ENCODE measurements at regions not wholly inside any gene's neighbourhood (a gene's known extent, or its start where the extent isn't known, plus 50 kb on each side); places are given as distances from the start of the nearest gene placed in this dataset.
"Not testable (repeated sequence)": the region's sequence is repeated elsewhere in the genome, so short reads cannot be mapped to it uniquely, and the experiment has no call there.

- TF ChIP-seq POLR2A (IDR thresholded peaks at IDR 0.05) = no peak
- no peak for TF ChIP-seq CTCF (IDR thresholded peaks at IDR 0.05)
- no peak overlapping the region for H3K27ac ChIP-seq
- H3K9me3 ChIP-seq = no peaks in the 10 kb centered on the region
- intact Hi-C loops (cut with DNase I) = no loop called here
- no peak for DNase-seq
- 73 to 78% methylated on average over 11 of the region's 11 CpGs for WGBS, 2 donors
- no peaks in the 10 kb centered on the region for H3K4me1 ChIP-seq
- H3K27me3 ChIP-seq = no peaks in the 10 kb centered on the region
- no peaks in the 10 kb centered on the region for H3K36me3 ChIP-seq
- no peak overlapping the region for H3K4me3 ChIP-seq
These were observed 85.9 kb downstream of the ASMT start for GRCh38 chrX:1700757-1701156.

- H3K4me3 ChIP-seq; H3K4me1 ChIP-seq; H3K27me3 ChIP-seq; H3K9me3 ChIP-seq; H3K27ac ChIP-seq; intact Hi-C loops (cut with DNase I); DNase-seq; H3K36me3 ChIP-seq: not testable (repeated sequence)
- 73 to 81% methylated on average over 10 to 12 of the region's 15 CpGs for WGBS, 2 donors
These were observed 86.6 kb downstream of the ASMT start for GRCh38 chrX:1701396-1701901.

DNA sequence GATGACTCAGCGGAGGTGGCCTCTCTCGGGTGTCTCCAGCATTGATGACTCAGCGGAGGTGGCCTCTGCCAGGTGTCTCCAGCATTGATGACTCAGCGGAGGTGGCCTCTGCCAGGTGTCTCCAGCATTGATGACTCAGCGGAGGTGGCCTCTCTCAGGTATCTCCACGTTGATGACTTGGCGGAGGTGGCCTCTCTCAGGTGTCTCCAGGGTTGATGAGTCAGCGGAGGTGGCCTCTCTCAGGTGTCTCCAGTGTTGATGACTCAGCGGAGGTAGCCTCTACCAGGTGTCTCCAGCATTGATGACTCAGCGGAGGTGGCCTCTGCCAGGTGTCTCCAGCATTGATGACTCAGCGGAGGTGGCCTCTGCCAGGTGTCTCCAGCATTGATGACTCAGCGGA, 87.3 kb downstream of the ASMT start:
- H3K27me3 ChIP-seq; H3K4me3 ChIP-seq; H3K9me3 ChIP-seq; H3K4me1 ChIP-seq; DNase-seq; H3K27ac ChIP-seq; intact Hi-C loops (cut with DNase I); H3K36me3 ChIP-seq: not testable (repeated sequence)
- 90 to 95% methylated on average over 2 to 4 of the region's 12 CpGs for WGBS, 2 donors

GRCh38 chrX:1702557-1702956, 87.7 kb downstream of the ASMT start:
- not testable (repeated sequence) for DNase-seq
- 85 to 86% methylated on average over 6 to 8 of the region's 14 CpGs for WGBS, 2 donors

GRCh38 chrX:1709277-1709676, 94.4 kb downstream of the ASMT start:
- H3K4me3 ChIP-seq; intact Hi-C loops (cut with DNase I); H3K27me3 ChIP-seq; H3K36me3 ChIP-seq; H3K27ac ChIP-seq; H3K9me3 ChIP-seq; H3K4me1 ChIP-seq; DNase-seq: not testable (repeated sequence)
- 85 to 96% methylated on average over 20 to 23 of the region's 25 CpGs for WGBS, 2 donors

More at GRCh38 chrX:1702557-1702956, 87.7 kb downstream of the ASMT start:
- H3K4me1 ChIP-seq; H3K4me3 ChIP-seq; intact Hi-C loops (cut with DNase I); H3K36me3 ChIP-seq; H3K27me3 ChIP-seq; H3K9me3 ChIP-seq; H3K27ac ChIP-seq: not testable (repeated sequence)

- no peaks in the 10 kb centered on the region for H3K4me1 ChIP-seq
- H3K36me3 ChIP-seq = no peaks in the 10 kb centered on the region
- no peaks in the 10 kb centered on the region for H3K27me3 ChIP-seq
- H3K4me3 ChIP-seq = no peak overlapping the region
- DNase-seq = no peak
- intact Hi-C loops (cut with DNase I) = no loop called here
- H3K27ac ChIP-seq = no peak overlapping the region
- no peak for TF ChIP-seq CTCF (IDR thresholded peaks at IDR 0.05)
- TF ChIP-seq POLR2A (IDR thresholded peaks at IDR 0.05) = no peak
- no peaks in the 10 kb centered on the region for H3K9me3 ChIP-seq
- WGBS, 2 donors = 55 to 75% methylated on average over 2 of the region's 2 CpGs
These were observed 98.4 kb downstream of the ASMT start for GRCh38 chrX:1713296-1713695.

GRCh38 chrX:1717373-1717772, 102.5 kb downstream of the ASMT start:
- TF ChIP-seq CTCF (IDR thresholded peaks at IDR 0.05) (no peak), POLR2A (IDR thresholded peaks at IDR 0.05) (no peak)
- WGBS, 2 donors = 64 to 67% methylated on average over 8 of the region's 8 CpGs
- H3K27ac ChIP-seq = no peak overlapping the region
- no peak overlapping the region for H3K4me3 ChIP-seq
- H3K9me3 ChIP-seq = no peaks in the 10 kb centered on the region
- DNase-seq = no peak
- H3K27me3 ChIP-seq = no peaks in the 10 kb centered on the region
- intact Hi-C loops (cut with DNase I) = no loop called here
- no peaks in the 10 kb centered on the region for H3K36me3 ChIP-seq
- H3K4me1 ChIP-seq = no peaks in the 10 kb centered on the region

Data from esophagus squamous epithelium (tissue), 5 donors.